RWPE2 (cell line): ENCODE measurements at regions not wholly inside any gene's neighbourhood (a gene's known extent, or its start where the extent isn't known, plus 50 kb on each side); places are given as distances from the start of the nearest gene placed in this dataset.
"Not testable (repeated sequence)": the region's sequence is repeated elsewhere in the genome, so short reads cannot be mapped to it uniquely, and the experiment has no call there.

Source experiments
- ATAC-seq: fragments of 200-7000 bp; cut with Tn5 transposase; 3 replicates; pipeline ENCODE4 v1.9.1; 2021; ENCODE audit warnings: low read depth
- DNase-seq: peaks from one replicate; pipeline ENCODE4 v3.0.0-alpha.2; 2020; ENCODE audit warnings: low spot score
- H3K27ac ChIP-seq: fragments of 450-650 bp; 2 replicates; pipeline ENCODE4 v1.5.1; 2017; ENCODE audit warnings: mild to moderate bottlenecking; ENCODE audit not compliant: poor library complexity, severe bottlenecking
- H3K27me3 ChIP-seq: fragments of 250-450 bp; sonication (Bioruptor Pico); 2 replicates; pipeline ENCODE4 v1.5.1; 2021; ENCODE audit warnings: mild to moderate bottlenecking, moderate library complexity; ENCODE audit not compliant: insufficient read depth, poor library complexity, severe bottlenecking
- H3K36me3 ChIP-seq: fragments of 250-450 bp; sonication (Bioruptor Pico); 2 replicates; pipeline ENCODE4 v1.5.1; 2020; ENCODE audit warnings: low read depth, mild to moderate bottlenecking, moderate library complexity
- H3K4me1 ChIP-seq: fragments of 250-450 bp; sonication (Bioruptor Pico); 2 replicates; pipeline ENCODE4 v1.5.1; 2021; ENCODE audit warnings: mild to moderate bottlenecking, moderate library complexity; ENCODE audit not compliant: insufficient read depth, poor library complexity, severe bottlenecking
- H3K4me3 ChIP-seq: fragments of 250-450 bp; sonication (Bioruptor Pico); 2 replicates; pipeline ENCODE4 v1.5.1; 2021; ENCODE audit warnings: mild to moderate bottlenecking, moderate library complexity; ENCODE audit not compliant: severe bottlenecking
- H3K9me3 ChIP-seq: fragments of 250-450 bp; sonication (Bioruptor Pico); 2 replicates; pipeline ENCODE4 v1.5.1; 2021; ENCODE audit warnings: mild to moderate bottlenecking, moderate library complexity; ENCODE audit not compliant: severe bottlenecking
- TF ChIP-seq, protein P1 (sequence below): fragments of 450-650 bp; IDR thresholded peaks from one replicate; pipeline ENCODE4 v1.5.1; 2017; ENCODE audit warnings: mild to moderate bottlenecking, moderate library complexity; ENCODE audit not compliant: poor library complexity, severe bottlenecking

DNA sequence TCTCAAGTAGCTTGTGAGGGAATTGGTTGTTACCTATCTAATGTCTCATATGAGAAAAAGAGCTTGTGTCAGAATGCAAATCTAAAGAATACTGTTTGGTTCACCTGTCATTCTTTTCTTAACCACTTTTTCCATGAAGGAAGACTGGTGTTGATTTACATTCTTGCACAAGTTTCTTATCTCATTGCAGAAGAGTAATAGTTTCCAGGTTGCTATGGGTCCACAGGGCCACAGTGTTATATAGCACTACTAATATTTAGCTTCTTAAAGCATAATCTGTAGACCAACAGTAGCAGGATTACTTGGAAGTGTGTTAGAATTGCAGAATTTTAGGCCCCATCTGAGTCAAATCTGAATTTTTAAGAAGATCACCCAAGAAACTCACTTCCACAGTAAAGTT, 697.5 kb downstream of the GBE1 start:
- DNase-seq (no peak), ATAC-seq (no peak)
- H3K4me3 ChIP-seq: no peak overlapping the region
- TF ChIP-seq, protein P1, sequence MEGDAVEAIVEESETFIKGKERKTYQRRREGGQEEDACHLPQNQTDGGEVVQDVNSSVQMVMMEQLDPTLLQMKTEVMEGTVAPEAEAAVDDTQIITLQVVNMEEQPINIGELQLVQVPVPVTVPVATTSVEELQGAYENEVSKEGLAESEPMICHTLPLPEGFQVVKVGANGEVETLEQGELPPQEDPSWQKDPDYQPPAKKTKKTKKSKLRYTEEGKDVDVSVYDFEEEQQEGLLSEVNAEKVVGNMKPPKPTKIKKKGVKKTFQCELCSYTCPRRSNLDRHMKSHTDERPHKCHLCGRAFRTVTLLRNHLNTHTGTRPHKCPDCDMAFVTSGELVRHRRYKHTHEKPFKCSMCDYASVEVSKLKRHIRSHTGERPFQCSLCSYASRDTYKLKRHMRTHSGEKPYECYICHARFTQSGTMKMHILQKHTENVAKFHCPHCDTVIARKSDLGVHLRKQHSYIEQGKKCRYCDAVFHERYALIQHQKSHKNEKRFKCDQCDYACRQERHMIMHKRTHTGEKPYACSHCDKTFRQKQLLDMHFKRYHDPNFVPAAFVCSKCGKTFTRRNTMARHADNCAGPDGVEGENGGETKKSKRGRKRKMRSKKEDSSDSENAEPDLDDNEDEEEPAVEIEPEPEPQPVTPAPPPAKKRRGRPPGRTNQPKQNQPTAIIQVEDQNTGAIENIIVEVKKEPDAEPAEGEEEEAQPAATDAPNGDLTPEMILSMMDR: no peak
- H3K36me3 ChIP-seq: no peaks in the 10 kb centered on the region
- H3K4me1 ChIP-seq: no peaks in the 10 kb centered on the region
- no peaks in the 10 kb centered on the region for H3K9me3 ChIP-seq
- no peaks in the 10 kb centered on the region for H3K27me3 ChIP-seq
- H3K27ac ChIP-seq: no peak overlapping the region

DNA sequence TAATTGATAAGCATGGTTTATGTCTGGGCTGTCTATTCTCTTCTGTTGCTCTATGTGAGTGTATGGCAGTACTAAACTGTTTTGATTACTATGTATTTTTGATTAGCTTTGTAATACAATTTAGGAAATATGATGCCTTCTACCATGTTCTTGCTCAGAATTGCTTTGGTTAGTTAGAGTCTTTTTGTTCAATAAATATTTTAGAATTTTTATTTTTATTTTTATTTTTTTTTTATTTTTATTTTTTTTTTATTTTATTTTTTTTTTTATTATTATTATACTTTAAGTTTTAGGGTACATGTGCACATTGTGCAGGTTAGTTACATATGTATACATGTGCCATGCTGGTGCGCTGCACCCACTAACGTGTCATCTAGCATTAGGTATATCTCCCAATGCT, 710.3 kb downstream of the GBE1 start:
- not testable (repeated sequence) for H3K27ac ChIP-seq, ATAC-seq, DNase-seq, H3K4me1 ChIP-seq, H3K27me3 ChIP-seq, H3K4me3 ChIP-seq, H3K9me3 ChIP-seq, H3K36me3 ChIP-seq

DNA sequence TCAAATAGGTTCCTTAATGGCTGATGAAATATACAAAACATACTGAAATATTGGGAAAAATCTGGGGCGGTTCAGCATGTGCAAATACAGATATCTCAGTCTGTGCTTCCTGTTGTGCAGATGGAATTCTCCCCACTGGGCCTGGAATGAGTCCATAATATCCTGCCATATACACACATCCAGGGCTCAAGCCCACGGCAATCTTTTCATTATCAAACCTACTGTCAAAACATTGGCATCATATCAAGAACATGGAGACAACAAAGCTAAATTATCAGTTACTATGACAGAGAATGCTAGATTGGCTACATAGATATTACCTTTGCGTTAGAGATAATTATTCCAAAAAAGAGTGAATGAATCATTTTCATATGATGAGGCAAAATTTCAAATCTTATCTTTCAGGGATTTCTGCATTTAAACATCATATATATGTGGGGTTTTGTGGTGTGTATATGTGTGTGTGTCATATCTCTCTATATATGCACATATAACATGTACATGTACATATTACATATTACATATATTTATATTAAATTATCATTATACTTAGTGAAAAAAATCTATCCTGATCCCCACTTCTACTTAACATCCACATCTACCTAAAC, 713.3 kb downstream of the GBE1 start:
- TF ChIP-seq, protein P1: no peak
- ATAC-seq: no peak
- Histone ChIP-seq H3K27me3 (no peaks in the 10 kb centered on the region), H3K27ac (no peak overlapping the region), H3K4me3 (no peak overlapping the region), H3K36me3 (no peaks in the 10 kb centered on the region), H3K4me1 (no peaks in the 10 kb centered on the region), H3K9me3 (no peaks in the 10 kb centered on the region)
- no peak for DNase-seq

DNA sequence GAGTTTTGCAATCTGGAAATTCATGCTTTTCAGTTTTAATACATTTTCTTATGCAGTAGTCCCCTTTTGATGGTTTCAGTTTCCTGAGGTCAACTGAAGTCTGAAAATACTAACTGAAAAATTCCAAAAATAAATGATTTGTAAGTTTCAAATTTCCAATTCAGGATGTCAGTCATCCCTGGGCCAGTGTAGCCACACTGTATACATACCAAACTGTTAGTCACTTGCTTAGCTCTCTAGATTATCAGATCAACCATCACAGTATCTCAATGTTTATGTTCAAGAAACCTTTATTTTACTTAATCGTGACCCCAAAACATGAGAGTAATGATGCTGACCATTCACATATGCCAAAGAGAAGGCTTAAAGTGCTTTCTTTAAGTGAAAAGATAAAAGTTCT, 715.5 kb downstream of the GBE1 start:
- H3K27ac ChIP-seq: no peak overlapping the region
- H3K36me3 ChIP-seq: no peaks in the 10 kb centered on the region
- H3K4me3 ChIP-seq: no peak overlapping the region
- no peak for DNase-seq
- H3K9me3 ChIP-seq: no peaks in the 10 kb centered on the region
- no peaks in the 10 kb centered on the region for H3K4me1 ChIP-seq
- TF ChIP-seq, protein P1: no peak
- no peak for ATAC-seq
- H3K27me3 ChIP-seq: no peaks in the 10 kb centered on the region

DNA sequence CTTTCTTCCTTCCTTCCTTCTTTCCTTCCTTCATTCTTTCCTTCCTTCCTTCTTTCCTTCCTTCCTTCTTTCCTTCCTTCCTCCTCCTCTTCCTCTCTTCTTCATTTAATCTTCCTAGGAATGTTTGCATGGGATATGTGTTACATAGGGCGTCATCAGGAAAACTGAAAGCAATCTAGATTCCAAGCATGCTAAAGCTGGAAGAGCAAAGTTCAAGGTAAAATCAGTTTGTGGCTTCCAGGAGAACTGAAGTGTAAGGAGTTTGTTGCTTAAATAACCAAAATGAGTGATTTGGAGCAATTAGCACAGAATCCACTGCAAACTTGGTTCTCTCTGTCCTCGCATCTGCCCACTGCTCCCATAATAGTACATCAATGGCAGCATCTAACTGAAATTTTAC, 716.2 kb downstream of the GBE1 start:
- Histone ChIP-seq H3K27me3 (no peaks in the 10 kb centered on the region), H3K4me3 (no peak overlapping the region), H3K9me3 (no peaks in the 10 kb centered on the region), H3K27ac (no peak overlapping the region), H3K36me3 (no peaks in the 10 kb centered on the region), H3K4me1 (no peaks in the 10 kb centered on the region)
- ATAC-seq (no peak), DNase-seq (no peak)
- TF ChIP-seq, protein P1: no peak
